NT2/D1 (cell line): ENCODE measurements at regions not wholly inside any gene's neighbourhood (a gene's known extent, or its start where the extent isn't known, plus 50 kb on each side); places are given as distances from the start of the nearest gene placed in this dataset.

ENCODE experiments used
- YY1 ChIP-seq: IDR thresholded peaks from 2 replicates; pipeline ENCODE4 v1.6.1; 2011; ENCODE audit not compliant: insufficient read length, insufficient read depth
- ZNF274 ChIP-seq: IDR thresholded peaks from 2 replicates; pipeline ENCODE4 v1.6.1; 2011; ENCODE audit warnings: mild to moderate bottlenecking, low read depth, low read length

GRCh38 chr7:18262058-18262457, 233.5 kb upstream of the HDAC9 start:
- no peak for TF ChIP-seq YY1
- TF ChIP-seq ZNF274 = no peak
